CD14-positive monocyte (primary cell): ENCODE measurements at regions not wholly inside any gene's neighbourhood (a gene's known extent, or its start where the extent isn't known, plus 50 kb on each side); places are given as distances from the start of the nearest gene placed in this dataset.

Source experiments
- DNase-seq, 3 donors: peaks; one replicate each; pipeline ENCODE4 v3.0.0-alpha.2; 2011 to 2022
- H2AFZ ChIP-seq: 2 replicates; pipeline ENCODE4 v1.6.0; 2012; ENCODE audit warnings: mild to moderate bottlenecking, low read depth, low read length, inconsistent platforms; ENCODE audit not compliant: insufficient read depth, poor library complexity, severe bottlenecking
- H3K27ac ChIP-seq, 2 donors: 1 replicate in 1 of 2; 2 replicates in 1 of 2; pipeline ENCODE4 v1.5.1; 2012 to 2013; ENCODE audit warnings: low read length in 2 of 2, control low read depth in 1 of 2, inconsistent platforms in 1 of 2, low read depth in 1 of 2, mild to moderate bottlenecking in 1 of 2
- H3K27me3 ChIP-seq, 2 donors: one replicate each; pipeline versions ENCODE4 v1.6.0 to v1.6.1; 2011 to 2013; ENCODE audit warnings: low read length in 2 of 2; ENCODE audit not compliant: control insufficient read depth in 2 of 2, insufficient read depth in 2 of 2
- H3K36me3 ChIP-seq, 2 donors: replicated peaks in 1 of 2; 1 replicate in 1 of 2; 2 replicates in 1 of 2; pipeline versions ENCODE4 v1.5.1 to v1.6.1; 2012 to 2013; ENCODE audit warnings: low read length in 2 of 2, control low read depth in 1 of 2, inconsistent platforms in 1 of 2, mild to moderate bottlenecking in 1 of 2; ENCODE audit not compliant: insufficient read depth in 2 of 2, control insufficient read depth in 1 of 2
- H3K4me1 ChIP-seq, 2 donors: 1 replicate in 1 of 2; 2 replicates in 1 of 2; pipeline versions ENCODE4 v1.5.1 to v1.6.1; 2012 to 2013; ENCODE audit warnings: low read length in 2 of 2, control low read depth in 1 of 2, inconsistent platforms in 1 of 2, mild to moderate bottlenecking in 1 of 2, moderate library complexity in 1 of 2; ENCODE audit not compliant: insufficient read depth in 2 of 2, control insufficient read depth in 1 of 2
- H3K4me2 ChIP-seq: replicated peaks from 2 replicates; pipeline ENCODE3; 2012; ENCODE audit warnings: low read length, moderate library complexity, mild to moderate bottlenecking; ENCODE audit not compliant: poor library complexity, severe bottlenecking; ENCODE audit errors: extremely low read depth
- H3K4me3 ChIP-seq, 3 experiments: fragments of 200-600 bp in 1 of 3; sonication (generic) in 1 of 3; replicated peaks in 1 of 3; 1 replicate in 2 of 3; 2 replicates in 1 of 3; pipeline ENCODE4 v1.5.1; 2011 to 2013; ENCODE audit warnings: low read length in 3 of 3, mild to moderate bottlenecking in 3 of 3, control low read depth in 2 of 3, low read depth in 2 of 3, inconsistent platforms in 1 of 3, moderate library complexity in 1 of 3
- H3K79me2 ChIP-seq: 2 replicates; pipeline ENCODE4 v1.6.0; 2012; ENCODE audit warnings: mild to moderate bottlenecking, control low read depth, inconsistent platforms, low read length, moderate library complexity; ENCODE audit not compliant: insufficient read depth
- H3K9ac ChIP-seq: 2 replicates; pipeline ENCODE4 v1.6.0; 2017; ENCODE audit warnings: low read length, mild to moderate bottlenecking; ENCODE audit not compliant: insufficient read depth, poor library complexity, severe bottlenecking
- H3K9me3 ChIP-seq, 2 donors: replicated peaks in 1 of 2; 1 replicate in 1 of 2; 2 replicates in 1 of 2; pipeline versions ENCODE4 v1.5.1 to v1.6.1; 2012 to 2013; ENCODE audit warnings: low read length in 2 of 2, control low read depth in 1 of 2; ENCODE audit not compliant: control insufficient read depth in 1 of 2, insufficient read depth in 1 of 2
- H4K20me1 ChIP-seq: 2 replicates; pipeline ENCODE4 v1.6.0; 2012; ENCODE audit warnings: mild to moderate bottlenecking, low read length, control low read depth, moderate library complexity; ENCODE audit not compliant: insufficient read depth
- H3K27ac Mint-ChIP-seq, 7 donors: one replicate each; pipeline ENCODE4 v1.8.0; 2020; ENCODE audit warnings: mild to moderate bottlenecking in 7 of 7, mixed read lengths in 7 of 7, moderate library complexity in 6 of 7, inconsistent platforms in 2 of 7
- H3K27me3 Mint-ChIP-seq, 3 donors: one replicate each; pipeline ENCODE4 v1.8.0; 2021 to 2022; ENCODE audit warnings: low read depth in 3 of 3, mild to moderate bottlenecking in 3 of 3, mixed read lengths in 3 of 3, moderate library complexity in 3 of 3, inconsistent platforms in 1 of 3
- H3K36me3 Mint-ChIP-seq, 2 donors: one replicate each; pipeline ENCODE4 v1.8.0; 2020; ENCODE audit warnings: mixed read lengths in 2 of 2, inconsistent platforms in 1 of 2, mild to moderate bottlenecking in 1 of 2
- H3K4me1 Mint-ChIP-seq: one replicate; pipeline ENCODE4 v1.8.0; 2020; ENCODE audit warnings: mild to moderate bottlenecking, mixed read lengths
- H3K4me3 Mint-ChIP-seq, 2 donors: one replicate each; pipeline ENCODE4 v1.8.0; 2020; ENCODE audit warnings: mild to moderate bottlenecking in 2 of 2, mixed read lengths in 2 of 2, moderate library complexity in 1 of 2
- H3K9me3 Mint-ChIP-seq, 7 donors: one replicate each; pipeline ENCODE4 v1.8.0; 2020 to 2022; ENCODE audit warnings: mixed read lengths in 7 of 7, mild to moderate bottlenecking in 6 of 7, moderate library complexity in 6 of 7, inconsistent platforms in 2 of 7
- CTCF ChIP-seq: fragments of 200-600 bp; IDR thresholded peaks from one replicate; pipeline ENCODE4 v1.8.0; 2022; ENCODE audit warnings: antibody characterized with exemption, mild to moderate bottlenecking
- WGBS: methylation state at CpG from one replicate; pipeline ENCODE4 v1.1.5; 2013; ENCODE audit warnings: missing lambda C conversion rate; ENCODE audit not compliant: insufficient coverage; 5-methylcytosine and 5-hydroxymethylcytosine counted together
- intact Hi-C, 2 donors: fragments of 100-400 bp; cut with micrococcal nuclease; formaldehyde crosslinking; loops; one replicate each; pipeline versions ENCODE4 v1.15.0 to v1.15.1; 2023

GRCh38 chr10:111837985-111838384 lies 345.6 kb downstream of the GPAM start:
- no peak for TF ChIP-seq CTCF
- Histone ChIP-seq H3K9me3 (no peaks in the 10 kb centered on the region), H3K79me2 (no peaks in the 10 kb centered on the region), H3K4me1 (no peaks in the 10 kb centered on the region), H2AFZ (no peak overlapping the region), H3K9ac (no peak overlapping the region), H3K4me2 (no peak overlapping the region), H3K27ac (no peak overlapping the region), H4K20me1 (no peaks in the 10 kb centered on the region), H3K27me3 (no peaks in the 10 kb centered on the region), H3K4me3 (no peak overlapping the region), H3K36me3 (no peaks in the 10 kb centered on the region)
- Mint-ChIP-seq H3K27me3 (peaks cover 0 to 3% (median 2%) of the 10 kb centered on the region in 3 donors), H3K27ac (no peak overlapping the region), H3K36me3 (no peaks in the 10 kb centered on the region), H3K4me3 (no peak overlapping the region), H3K4me1 (no peaks in the 10 kb centered on the region), H3K9me3 (peaks cover 0 to 1% (median 0%) of the 10 kb centered on the region in 7 donors)
- WGBS, result no CpG with 5 or more reads among the region's 2 CpGs
- no peak for DNase-seq
- intact Hi-C loops, result no loop called here

- Mint-ChIP-seq H3K27ac (no peak overlapping the region), H3K4me1 (no peaks in the 10 kb centered on the region), H3K27me3 (peaks cover 0 to 2% (median 2%) of the 10 kb centered on the region in 3 donors), H3K9me3 (peaks cover 0 to 6% (median 1%) of the 10 kb centered on the region in 7 donors), H3K36me3 (no peaks in the 10 kb centered on the region), H3K4me3 (no peak overlapping the region)
- Histone ChIP-seq H3K27ac (no peak overlapping the region), H3K4me2 (no peak overlapping the region), H3K79me2 (no peaks in the 10 kb centered on the region), H3K36me3 (no peaks in the 10 kb centered on the region), H3K4me3 (no peak overlapping the region), H3K27me3 (no peaks in the 10 kb centered on the region), H3K9ac (no peak overlapping the region), H2AFZ (no peak overlapping the region), H4K20me1 (no peaks in the 10 kb centered on the region), H3K9me3 (peaks cover 0 to 2% of the 10 kb centered on the region in 2 donors), H3K4me1 (no peaks in the 10 kb centered on the region)
- no peak for TF ChIP-seq CTCF
- intact Hi-C loops, result no loop called here
- DNase-seq, result no peak
Measured at GRCh38 chr10:111840546-111840945, 343.0 kb downstream of the GPAM start.
